ENCODE measurements at regions not wholly inside any gene's neighbourhood (a gene's known extent, or its start where the extent isn't known, plus 50 kb on each side); places are given as distances from the start of the nearest gene placed in this dataset.

GRCh38 chr5:3312299-3312698 lies 283.3 kb upstream of the IRX1 start:
- ChIA-PET POLR2A (no interaction called here), CTCF (no interaction called here)
- no peak for TF ChIP-seq CTCF (IDR thresholded peaks at IDR 0.05; ENCODE audit: low read depth, low read length)
- H3K27ac ChIP-seq (ENCODE audit: low read depth, low read length), result no peak overlapping the region
- no peak overlapping the region for H3K4me3 ChIP-seq (ENCODE audit: low read depth, low read length)
- H3K9me3 ChIP-seq (ENCODE audit: control insufficient read depth, insufficient read depth, low read length), result peaks cover 63% of the 10 kb centered on the region
- DNase-seq (ENCODE audit: low read depth, low spot score), result no peak
- H3K27me3 ChIP-seq (ENCODE audit: control insufficient read depth, insufficient read depth, low read length), result no peaks in the 10 kb centered on the region

- no peak for TF ChIP-seq CTCF (IDR thresholded peaks at IDR 0.05; ENCODE audit: low read depth, low read length)
- CTCF ChIA-PET, result no interaction called here
- H3K27me3 ChIP-seq (ENCODE audit: control insufficient read depth, insufficient read depth, low read length), result no peaks in the 10 kb centered on the region
- DNase-seq (ENCODE audit: low read depth, low spot score), result no peak
- POLR2A ChIA-PET, result no interaction called here
- H3K9me3 ChIP-seq (ENCODE audit: control insufficient read depth, insufficient read depth, low read length), result peaks cover 72% of the 10 kb centered on the region
- no peak overlapping the region for H3K27ac ChIP-seq (ENCODE audit: low read depth, low read length)
- H3K4me3 ChIP-seq (ENCODE audit: low read depth, low read length), result no peak overlapping the region
These were observed 284.2 kb upstream of the IRX1 start for GRCh38 chr5:3311433-3311832.

GRCh38 chr5:3310541-3311261 lies 284.9 kb upstream of the IRX1 start:
- peaks cover 75% of the 10 kb centered on the region for H3K9me3 ChIP-seq (ENCODE audit: control insufficient read depth, insufficient read depth, low read length)
- no peak for TF ChIP-seq CTCF (IDR thresholded peaks at IDR 0.05; ENCODE audit: low read depth, low read length)
- H3K27ac ChIP-seq (ENCODE audit: low read depth, low read length), result no peak overlapping the region
- no peak for DNase-seq (ENCODE audit: low read depth, low spot score)
- ChIA-PET CTCF (no interaction called here), POLR2A (no interaction called here)
- no peak overlapping the region for H3K4me3 ChIP-seq (ENCODE audit: low read depth, low read length)
- H3K27me3 ChIP-seq (ENCODE audit: control insufficient read depth, insufficient read depth, low read length), result no peaks in the 10 kb centered on the region

- POLR2A ChIA-PET, result no interaction called here
- Histone ChIP-seq H3K27ac (ENCODE audit: low read depth, low read length) (no peak overlapping the region), H3K9me3 (ENCODE audit: control insufficient read depth, insufficient read depth, low read length) (peaks cover 82% of the 10 kb centered on the region), H3K4me3 (ENCODE audit: low read depth, low read length) (no peak overlapping the region), H3K27me3 (ENCODE audit: control insufficient read depth, insufficient read depth, low read length) (no peaks in the 10 kb centered on the region)
- DNase-seq (ENCODE audit: low read depth, low spot score), result no peak
- TF ChIP-seq CTCF (IDR thresholded peaks at IDR 0.05; ENCODE audit: low read depth, low read length), result no peak
- CTCF ChIA-PET, result no interaction called here
These were observed 286.1 kb upstream of the IRX1 start for GRCh38 chr5:3309538-3309937.

- Histone ChIP-seq H3K9me3 (ENCODE audit: control insufficient read depth, insufficient read depth, low read length) (peaks cover 79% of the 10 kb centered on the region), H3K4me3 (ENCODE audit: low read depth, low read length) (no peak overlapping the region), H3K27ac (ENCODE audit: low read depth, low read length) (no peak overlapping the region), H3K27me3 (ENCODE audit: control insufficient read depth, insufficient read depth, low read length) (no peaks in the 10 kb centered on the region)
- ChIA-PET POLR2A (no interaction called here), CTCF (no interaction called here)
- TF ChIP-seq CTCF (IDR thresholded peaks at IDR 0.05; ENCODE audit: low read depth, low read length), result no peak
- no peak for DNase-seq (ENCODE audit: low read depth, low spot score)
These were observed 287.5 kb upstream of the IRX1 start for GRCh38 chr5:3307982-3308621.
